Endothelial cell of umbilical vein (primary cell): ENCODE measurements at regions not wholly inside any gene's neighbourhood (a gene's known extent, or its start where the extent isn't known, plus 50 kb on each side); places are given as distances from the start of the nearest gene placed in this dataset.

Source experiments
- BruUV-seq: library from RNA; stranded (reverse); fragments of 400-500 nt; replicated peaks from 2 replicates; lab custom pipeline; 2021; lab: Mats Ljungman, UMichigan
- CTCF ChIA-PET: fragments of 300-600, 350-600 bp; sonication (Branson Sonifier 250); formaldehyde crosslinking; loops from one replicate; lab custom pipeline; 2021; ENCODE audit warnings: antibody characterized with exemption, inconsistent platforms; lab: Charles Lee
- POLR2A ChIA-PET: fragments of 300-600, 350-600 bp; sonication (Branson Sonifier 250); formaldehyde crosslinking; loops from one replicate; lab custom pipeline; 2021; ENCODE audit warnings: antibody characterized with exemption, inconsistent platforms; lab: Charles Lee
- DNase-seq: peaks from one replicate; pipeline ENCODE4 v3.0.0-alpha.2; 2011; ENCODE audit warnings: low read depth, low spot score
- FAIRE-seq: peaks from 2 replicates; lab custom pipeline; 2011; peaks lifted over from hg19 to GRCh38; lab: Jason Lieb, UNC
- H2AFZ ChIP-seq: 2 replicates; pipeline ENCODE4 v1.6.0; 2012; ENCODE audit warnings: low read depth, low read length, control low read depth, inconsistent platforms
- H3K27ac ChIP-seq: 2 replicates; pipeline ENCODE4 v1.5.1; 2011; ENCODE audit warnings: low read depth, mild to moderate bottlenecking, control low read depth, low read length, moderate library complexity; ENCODE audit not compliant: insufficient read depth
- H3K27me3 ChIP-seq, 2 experiments: 2 replicates each; pipeline versions ENCODE4 v1.6.0 to v1.6.1; 2011; ENCODE audit warnings: low read length in 2 of 2, mixed read lengths in 1 of 2; ENCODE audit not compliant: control insufficient read depth in 2 of 2, insufficient read depth in 2 of 2
- H3K36me3 ChIP-seq, 2 experiments: 2 replicates in 1 of 2; 3 replicates in 1 of 2; pipeline ENCODE4 v1.5.1; 2011; ENCODE audit warnings: low read length in 2 of 2, mild to moderate bottlenecking in 1 of 2, moderate library complexity in 1 of 2; ENCODE audit not compliant: control insufficient read depth in 2 of 2, insufficient read depth in 2 of 2; ENCODE audit errors: extremely low read depth in 1 of 2
- H3K4me1 ChIP-seq: 3 replicates; pipeline ENCODE4 v1.5.1; 2011; ENCODE audit warnings: mild to moderate bottlenecking, low read length; ENCODE audit not compliant: control insufficient read depth, insufficient read depth; ENCODE audit errors: extremely low read depth
- H3K4me2 ChIP-seq: 2 replicates; pipeline ENCODE4 v1.6.1; 2011; ENCODE audit warnings: low read length, control low read depth, mixed read lengths; ENCODE audit not compliant: insufficient read depth
- H3K4me3 ChIP-seq, 3 experiments: fragments of 200-600 bp in 1 of 3; sonication (generic), shearing (Covaris generic) in 1 of 3; replicated peaks in 1 of 3; 2 replicates each; pipeline ENCODE4 v1.5.1; 2011 to 2016; ENCODE audit warnings: control low read depth in 3 of 3, low read length in 3 of 3, mild to moderate bottlenecking in 2 of 3, inconsistent platforms in 1 of 3, low read depth in 1 of 3, moderate library complexity in 1 of 3; ENCODE audit not compliant: insufficient read depth in 1 of 3
- H3K79me2 ChIP-seq: 2 replicates; pipeline ENCODE4 v1.6.0; 2012; ENCODE audit warnings: low read length, inconsistent platforms; ENCODE audit not compliant: control insufficient read depth, insufficient read depth
- H3K9ac ChIP-seq: replicated peaks from 2 replicates; pipeline ENCODE3; 2011; ENCODE audit warnings: low read length, control low read depth; ENCODE audit not compliant: insufficient read depth; ENCODE audit errors: extremely low read depth
- H3K9me1 ChIP-seq: replicated peaks from 3 replicates; pipeline ENCODE4 v1.6.0; 2011; ENCODE audit warnings: mild to moderate bottlenecking, low read length; ENCODE audit not compliant: control insufficient read depth, insufficient read depth; ENCODE audit errors: extremely low read depth
- H3K9me3 ChIP-seq: replicated peaks from 2 replicates; pipeline ENCODE4 v1.5.1; 2012; ENCODE audit warnings: low read length, inconsistent platforms; ENCODE audit not compliant: control insufficient read depth, insufficient read depth
- H4K20me1 ChIP-seq: replicated peaks from 2 replicates; pipeline ENCODE3; 2011; ENCODE audit warnings: mild to moderate bottlenecking, low read length; ENCODE audit not compliant: control insufficient read depth, insufficient read depth; ENCODE audit errors: extremely low read depth
- CTCF ChIP-seq, 2 donors: IDR thresholded peaks; 1 replicate in 1 of 2; 2 replicates in 1 of 2; pipeline ENCODE4 v1.5.1; 2011; ENCODE audit warnings: low read length in 2 of 2, mild to moderate bottlenecking in 2 of 2, moderate library complexity in 2 of 2, control low read depth in 1 of 2, inconsistent platforms in 1 of 2, low read depth in 1 of 2; ENCODE audit not compliant: insufficient read depth in 1 of 2; ENCODE audit errors: extremely low read depth in 1 of 2
- EZH2 ChIP-seq: IDR thresholded peaks from 2 replicates; pipeline ENCODE4 v1.6.1; 2012; ENCODE audit warnings: borderline replicate concordance, low read depth, mild to moderate bottlenecking, moderate library complexity, low read length, inconsistent platforms; ENCODE audit not compliant: severe bottlenecking
- FOS ChIP-seq: IDR thresholded peaks from 2 replicates; pipeline ENCODE4 v1.6.1; 2011; ENCODE audit warnings: mild to moderate bottlenecking, low read length, moderate library complexity, borderline replicate concordance; ENCODE audit not compliant: insufficient read depth
- GATA2 ChIP-seq: IDR thresholded peaks from 2 replicates; pipeline ENCODE4 v1.7.0; 2011; ENCODE audit warnings: low read depth, mild to moderate bottlenecking, moderate library complexity, mixed read lengths, low read length; ENCODE audit not compliant: insufficient read length, insufficient read depth
- JUN ChIP-seq: IDR thresholded peaks from 2 replicates; pipeline ENCODE4 v1.6.1; 2011; ENCODE audit warnings: borderline replicate concordance, low read depth; ENCODE audit not compliant: insufficient read length, insufficient read depth
- MYC ChIP-seq: IDR thresholded peaks from one replicate; pipeline ENCODE4 v1.6.1; 2011; ENCODE audit warnings: mild to moderate bottlenecking, low read depth, low read length
- POLR2A ChIP-seq: IDR thresholded peaks from 2 replicates; pipeline ENCODE4 v1.6.1; 2012; ENCODE audit warnings: low read depth, mild to moderate bottlenecking, control low read depth, low read length
- POLR2AphosphoS5 ChIP-seq: IDR thresholded peaks from 2 replicates; pipeline ENCODE4 v1.6.1; 2012; ENCODE audit warnings: low read depth, mild to moderate bottlenecking, control low read depth, low read length, moderate library complexity; ENCODE audit not compliant: insufficient read depth
- dilution Hi-C: fragments of 300-500 bp; cut with MboI; formaldehyde crosslinking; loops from one replicate; pipeline ENCODE4 v1.15.0; 2019; ENCODE audit warnings: low sequenced_read_pairs; ENCODE audit not compliant: extremely low pct_ligation_motif_present
- intact Hi-C: fragments of 100-400 bp; cut with micrococcal nuclease; formaldehyde crosslinking; loops from one replicate; pipeline ENCODE4 v1.10.0; 2022
- TF ChIP-seq, protein P1 (sequence below): IDR thresholded peaks from 2 replicates; pipeline ENCODE4 v1.6.1; 2011; ENCODE audit not compliant: insufficient read depth, insufficient read length

GRCh38 chr15:29903028-29903427 lies 80.8 kb upstream of the TJP1 start:
- no peak overlapping the region for H2AFZ ChIP-seq
- H3K27ac ChIP-seq, result no peak overlapping the region
- H3K4me2 ChIP-seq, result no peak overlapping the region
- BruUV-seq, result no TSS peak
- H3K4me3 ChIP-seq, result no peak overlapping the region
- no peaks in the 10 kb centered on the region for H3K36me3 ChIP-seq
- no peaks in the 10 kb centered on the region for H3K9me3 ChIP-seq
- H3K4me1 ChIP-seq, result no peaks in the 10 kb centered on the region
- peaks cover 0 to 5% of the 10 kb centered on the region in 2 experiments for H3K27me3 ChIP-seq
- intact Hi-C loops, result no loop called here
- no peaks in the 10 kb centered on the region for H4K20me1 ChIP-seq
- H3K9me1 ChIP-seq, result no peaks in the 10 kb centered on the region
- CTCF ChIA-PET, result no interaction called here
- POLR2A ChIA-PET, result no interaction called here
- TF ChIP-seq MYC (no peak), GATA2 (no peak), CTCF (IDR thresholded peaks at IDR 0.05; ENCODE audit: extremely low read depth in 1 of 2, insufficient read depth in 1 of 2, low read depth in 1 of 2, low read length in 2 of 2) (no peak), EZH2 (no peak), POLR2AphosphoS5 (no peak), FOS (no peak), JUN (no peak), POLR2A (no peak)
- TF ChIP-seq, protein P1, sequence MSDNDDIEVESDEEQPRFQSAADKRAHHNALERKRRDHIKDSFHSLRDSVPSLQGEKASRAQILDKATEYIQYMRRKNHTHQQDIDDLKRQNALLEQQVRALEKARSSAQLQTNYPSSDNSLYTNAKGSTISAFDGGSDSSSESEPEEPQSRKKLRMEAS, result no peak
- DNase-seq, result no peak
- no peak for FAIRE-seq
- no peaks in the 10 kb centered on the region for H3K79me2 ChIP-seq
- no peak overlapping the region for H3K9ac ChIP-seq
- dilution Hi-C loops, result no loop called here
